Thyroid gland (tissue), 4 donors: ENCODE measurements at regions not wholly inside any gene's neighbourhood (a gene's known extent, or its start where the extent isn't known, plus 50 kb on each side); places are given as distances from the start of the nearest gene placed in this dataset.

ENCODE experiments used
- CTCF ChIP-seq, 6 experiments: fragments of 200-600 bp in 3 of 6; fragments of 450-650 bp in 3 of 6; sonication (generic) in 3 of 6; IDR thresholded peaks; one replicate each; pipeline ENCODE4 v1.5.1; 2016 to 2019; ENCODE audit warnings: antibody characterized with exemption in 6 of 6, mild to moderate bottlenecking in 2 of 6, inconsistent platforms in 1 of 6, moderate library complexity in 1 of 6
- POLR2A ChIP-seq, 2 donors: fragments of 450-650 bp; IDR thresholded peaks; one replicate each; pipeline ENCODE4 v1.6.1; 2017; ENCODE audit warnings: antibody characterized with exemption in 2 of 2, mild to moderate bottlenecking in 2 of 2, moderate library complexity in 1 of 2

GRCh38 chr3:156606729-156607128 lies 51.8 kb upstream of the SSR3 start:
- TF ChIP-seq POLR2A (IDR thresholded peaks at IDR 0.05) (no peak), CTCF (IDR thresholded peaks at IDR 0.05) (no peak)
